Psoas muscle (tissue), 7 donors: ENCODE measurements at regions not wholly inside any gene's neighbourhood (a gene's known extent, or its start where the extent isn't known, plus 50 kb on each side); places are given as distances from the start of the nearest gene placed in this dataset.
"Not testable (repeated sequence)": the region's sequence is repeated elsewhere in the genome, so short reads cannot be mapped to it uniquely, and the experiment has no call there.

ENCODE experiments used
- ATAC-seq, 4 donors: fragments of 200-7000 bp; cut with Tn5 transposase; one replicate each; pipeline ENCODE4 v1.9.1; 2020; ENCODE audit warnings: moderate library complexity in 3 of 4, mild to moderate bottlenecking in 2 of 4
- DNase-seq, 2 donors: peaks; one replicate each; pipeline ENCODE4 v3.0.0-alpha.2; 2020
- H3K27ac ChIP-seq: fragments of 200-600 bp; one replicate; pipeline ENCODE4 v1.8.0; 2022
- H3K27me3 ChIP-seq, 3 donors: fragments of 200-600 bp in 1 of 3; one replicate each; pipeline versions ENCODE4 v1.6.1 to v1.8.0; 2013 to 2022; ENCODE audit warnings: low read length in 2 of 3, mild to moderate bottlenecking in 2 of 3, moderate library complexity in 1 of 3; ENCODE audit not compliant: insufficient read depth in 3 of 3
- H3K36me3 ChIP-seq, 2 donors: fragments of 200-600 bp in 1 of 2; one replicate each; pipeline versions ENCODE4 v1.6.1 to v1.8.0; 2013 to 2022; ENCODE audit warnings: low read depth in 1 of 2, mild to moderate bottlenecking in 1 of 2, moderate library complexity in 1 of 2; ENCODE audit not compliant: insufficient read depth in 1 of 2
- H3K4me1 ChIP-seq: fragments of 200-600 bp; one replicate; pipeline ENCODE4 v1.8.0; 2022
- H3K4me3 ChIP-seq: fragments of 200-600 bp; one replicate; pipeline ENCODE4 v1.8.0; 2022; ENCODE audit warnings: mild to moderate bottlenecking
- H3K9me3 ChIP-seq: fragments of 200-600 bp; one replicate; pipeline ENCODE4 v1.8.0; 2022
- CTCF ChIP-seq: fragments of 200-600 bp; IDR thresholded peaks from one replicate; pipeline ENCODE4 v1.8.0; 2022; ENCODE audit warnings: antibody characterized with exemption
- WGBS, 3 donors: extraction: QIAGEN DNeasy Blood & Tissue Kit; methylation state at CpG; one replicate each; pipeline versions ENCODE4 v1.1.6 to v1.1.7; 2013; 5-methylcytosine and 5-hydroxymethylcytosine counted together
- intact Hi-C, 2 donors: fragments of 100-400 bp; cut with DNase I; formaldehyde crosslinking; loops; one replicate each; pipeline versions ENCODE4 v1.11.0 to v1.14.2; 2022
- donor health status: healthy with polysubstance abuse.
- donor health status: DM: no; HTN: no; CAD: no; lungs with moderate emphysema.
- donor health status: Bipolar disorder and iron deficiency.
- donor health status: healthy.
- donor health status: DM: yes; HTN: yes; CAD: no.
- donor health status: DM: no; HTN: no; CAD: no.
- donor health status: DM: yes; HTN: yes; CAD: no.

- DNase-seq (no peak), ATAC-seq (no peak)
- TF ChIP-seq CTCF, result no peak
- intact Hi-C loops, result loop anchor here in 1 of 2 donors (10.0 kb wide), 1 partner anchor 149 kb away; no protein-coding TSS in a partner anchor
- H3K27ac ChIP-seq, result no peak overlapping the region
- no peaks in the 10 kb centered on the region for H3K4me1 ChIP-seq
- WGBS, 3 donors, result 72 to 75% (median 75%) methylated on average over 3 of the region's 3 CpGs
- no peaks in the 10 kb centered on the region for H3K36me3 ChIP-seq
- no peaks in the 10 kb centered on the region for H3K9me3 ChIP-seq
- no peaks in the 10 kb centered on the region for H3K27me3 ChIP-seq
- no peak overlapping the region for H3K4me3 ChIP-seq
These were observed 129.8 kb downstream of the HNMT start for GRCh38 chr2:138094031-138094430.

- Histone ChIP-seq H3K36me3 (no peaks in the 10 kb centered on the region), H3K27ac (no peak overlapping the region), H3K9me3 (no peaks in the 10 kb centered on the region), H3K4me1 (no peaks in the 10 kb centered on the region), H3K4me3 (no peak overlapping the region), H3K27me3 (no peaks in the 10 kb centered on the region)
- TF ChIP-seq CTCF, result no peak
- ATAC-seq (no peak), DNase-seq (no peak)
- intact Hi-C loops, result loop anchor here in 1 of 2 donors (10.0 kb wide), 1 partner anchor 151 kb away; no protein-coding TSS in a partner anchor
These were observed 131.1 kb downstream of the HNMT start for GRCh38 chr2:138095336-138095735.

GRCh38 chr2:138099288-138099687 lies 135.0 kb downstream of the HNMT start:
- DNase-seq, H3K27me3 ChIP-seq, ATAC-seq, H3K4me3 ChIP-seq, H3K36me3 ChIP-seq, H3K4me1 ChIP-seq, H3K27ac ChIP-seq, H3K9me3 ChIP-seq: not testable (repeated sequence)
- WGBS, 3 donors, result 95 to 97% (median 95%) methylated on average over 3 of the region's 3 CpGs
- intact Hi-C loops, result loop anchor here in 1 of 2 donors (10.0 kb wide), 1 partner anchor 154 kb away; no protein-coding TSS in a partner anchor

- Histone ChIP-seq H3K27me3 (no peaks in the 10 kb centered on the region), H3K4me1 (no peaks in the 10 kb centered on the region), H3K9me3 (no peaks in the 10 kb centered on the region), H3K27ac (no peak overlapping the region), H3K4me3 (no peak overlapping the region), H3K36me3 (no peaks in the 10 kb centered on the region)
- ATAC-seq (no peak), DNase-seq (no peak)
- no peak for TF ChIP-seq CTCF
- WGBS, 3 donors, result 81 to 85% (median 83%) methylated on average over 2 of the region's 2 CpGs
- intact Hi-C loops, result no loop called here
These were observed 137.4 kb downstream of the HNMT start for GRCh38 chr2:138101718-138102117.

GRCh38 chr2:138102664-138103063 lies 138.4 kb downstream of the HNMT start:
- intact Hi-C loops, result no loop called here
- Histone ChIP-seq H3K4me3 (no peak overlapping the region), H3K27me3 (no peaks in the 10 kb centered on the region), H3K36me3 (no peaks in the 10 kb centered on the region), H3K9me3 (no peaks in the 10 kb centered on the region), H3K27ac (no peak overlapping the region), H3K4me1 (no peaks in the 10 kb centered on the region)
- DNase-seq (no peak), ATAC-seq (no peak)
- TF ChIP-seq CTCF, result no peak
